ENCODE measurements at regions not wholly inside any gene's neighbourhood (a gene's known extent, or its start where the extent isn't known, plus 50 kb on each side); places are given as distances from the start of the nearest gene placed in this dataset.

GRCh38 chr15:45794712-45795439 lies 160.0 kb downstream of the SQOR start (continued):
- peak; percentile 68; the same call in 1 of the 2 replicates for TF ChIP-seq EHMT2 (IDR thresholded peaks at IDR 0.05; ENCODE audit: borderline replicate concordance, low read depth, low read length)
- TF ChIP-seq TGIF2 (CRISPR knock-in tag; IDR thresholded peaks at IDR 0.05) = peak; percentile 52
- TF ChIP-seq ERF (CRISPR knock-in tag; IDR thresholded peaks at IDR 0.05) = no peak
- no peak for TF ChIP-seq SOX13 (IDR thresholded peaks at IDR 0.05)
- TF ChIP-seq SOX13 (CRISPR knock-in tag; conservative IDR thresholded peaks at IDR 0.05 in 1 of 2, IDR thresholded peaks at IDR 0.05 in 1 of 2) = 0 out of 4 replicates have a peak, but pooled peaks of 1 of the 2 experiments have one; percentile 36
- no peak for TF ChIP-seq ZC3H4 (CRISPR knock-in tag; IDR thresholded peaks at IDR 0.05; ENCODE audit: borderline replicate concordance)
- TF ChIP-seq HNF1A (IDR thresholded peaks at IDR 0.05; ENCODE audit: low read depth) = peak; percentile 83
- peak; percentile 79 for TF ChIP-seq HNF1A (CRISPR knock-in tag; IDR thresholded peaks at IDR 0.05; ENCODE audit: borderline replicate concordance)
- TF ChIP-seq FOXP1 (IDR thresholded peaks at IDR 0.05) = no peak
- no peak for TF ChIP-seq FOXP1 (CRISPR knock-in tag; IDR thresholded peaks at IDR 0.05)
- peak; percentile 41; the same call in 1 of the 2 replicates for TF ChIP-seq ZMYM4 (CRISPR knock-in tag; IDR thresholded peaks at IDR 0.05)
- TF ChIP-seq FOXA3 (CRISPR knock-in tag; IDR thresholded peaks at IDR 0.05) = peak; percentile 67
- no peak for TF ChIP-seq PAF1 (CRISPR knock-in tag; IDR thresholded peaks at IDR 0.05)
- no peak for TF ChIP-seq E2F5 (CRISPR knock-in tag; conservative IDR thresholded peaks at IDR 0.05)
- no peak for TF ChIP-seq ZNF672 (CRISPR knock-in tag; IDR thresholded peaks at IDR 0.05)
- TF ChIP-seq RBM39 (IDR thresholded peaks at IDR 0.05; ENCODE audit: low read depth, low read length, poor library complexity, severe bottlenecking) = no peak
- no peak for TF ChIP-seq SUZ12 (IDR thresholded peaks at IDR 0.05; ENCODE audit: low read depth, low read length)
- TF ChIP-seq DMAP1 (CRISPR knock-in tag; IDR thresholded peaks at IDR 0.05) = 0 out of 2 replicates have a peak, but pooled peaks have one; percentile 16
- no peak for TF ChIP-seq MAFK (conservative IDR thresholded peaks at IDR 0.05 in 1 of 2, IDR thresholded peaks at IDR 0.05 in 1 of 2; ENCODE audit: low read length in 2 of 2)
- TF ChIP-seq HBP1 (CRISPR knock-in tag; IDR thresholded peaks at IDR 0.05; ENCODE audit: low read depth) = peak; percentile 18; the same call in 1 of the 2 replicates
- no peak for TF ChIP-seq HDAC6 (IDR thresholded peaks at IDR 0.05; ENCODE audit: low read depth, low read length)
- TF ChIP-seq GRHL1 (CRISPR knock-in tag; conservative IDR thresholded peaks at IDR 0.05) = no peak
- TF ChIP-seq STAT5B (CRISPR knock-in tag; IDR thresholded peaks at IDR 0.05) = no peak
- TF ChIP-seq SOX5 (CRISPR knock-in tag; IDR thresholded peaks at IDR 0.05; ENCODE audit: borderline replicate concordance) = peak; percentile 22; the same call in 1 of the 2 replicates
